Right ventricle myocardium superior (tissue), 1 donor: ENCODE measurements at regions not wholly inside any gene's neighbourhood (a gene's known extent, or its start where the extent isn't known, plus 50 kb on each side); places are given as distances from the start of the nearest gene placed in this dataset.

Source experiments
- ATAC-seq: fragments of 200-7000 bp; cut with Tn5 transposase; one replicate; pipeline ENCODE4 v1.9.1; 2020; ENCODE audit warnings: mild to moderate bottlenecking; ENCODE audit not compliant: poor library complexity
- DNase-seq: peaks from one replicate; pipeline ENCODE4 v3.0.0-alpha.2; 2020
- intact Hi-C: fragments of 100-400 bp; cut with DNase I; formaldehyde crosslinking; loops from one replicate; pipeline ENCODE4 v1.11.2; 2022
- donor health status: DM: no; HTN: yes; CAD: no; lungs with severe emphysema.

GRCh38 chr2:8022908-8023640 is 658.8 kb upstream of the ID2 start:
- intact Hi-C loops: no loop called here
- no peak for ATAC-seq
- DNase-seq: no peak

- intact Hi-C loops: no loop called here
- DNase-seq (no peak), ATAC-seq (no peak)
Observed at GRCh38 chr2:8024506-8024905, 657.4 kb upstream of the ID2 start.

- ATAC-seq (no peak), DNase-seq (no peak)
- intact Hi-C loops: no loop called here
Observed at GRCh38 chr2:8026381-8026780, 655.5 kb upstream of the ID2 start.

- ATAC-seq: no peak
- intact Hi-C loops: no loop called here
- DNase-seq: no peak
Observed at GRCh38 chr2:8027387-8027786, 654.5 kb upstream of the ID2 start.

GRCh38 chr2:8028036-8028435 is 653.8 kb upstream of the ID2 start:
- intact Hi-C loops: no loop called here
- no peak for DNase-seq
- ATAC-seq: no peak

GRCh38 chr2:8028436-8028835 is 653.4 kb upstream of the ID2 start:
- DNase-seq (no peak), ATAC-seq (no peak)
- intact Hi-C loops: no loop called here

GRCh38 chr2:8028981-8029380 is 652.9 kb upstream of the ID2 start:
- intact Hi-C loops: no loop called here
- ATAC-seq: no peak
- no peak for DNase-seq

- no peak for ATAC-seq
- no peak for DNase-seq
- intact Hi-C loops: no loop called here
Observed at GRCh38 chr2:8030573-8031303, 651.1 kb upstream of the ID2 start.

- intact Hi-C loops: no loop called here
- no peak for DNase-seq
- ATAC-seq: no peak
Observed at GRCh38 chr2:8031370-8031769, 650.5 kb upstream of the ID2 start.

GRCh38 chr2:8033546-8034096 is 648.2 kb upstream of the ID2 start:
- intact Hi-C loops: no loop called here
- ATAC-seq (no peak), DNase-seq (no peak)

- intact Hi-C loops: no loop called here
- DNase-seq (no peak), ATAC-seq (no peak)
Observed at GRCh38 chr2:8036366-8036765, 645.5 kb upstream of the ID2 start.

- no peak for DNase-seq
Observed at GRCh38 chr2:8039732-8040131, 642.1 kb upstream of the ID2 start.

GRCh38 chr2:8043295-8043694 is 638.6 kb upstream of the ID2 start:
- intact Hi-C loops: no loop called here
- DNase-seq (no peak), ATAC-seq (no peak)

More at GRCh38 chr2:8039732-8040131, 642.1 kb upstream of the ID2 start:
- intact Hi-C loops: no loop called here
- ATAC-seq: no peak

GRCh38 chr2:8044046-8044594 is 637.7 kb upstream of the ID2 start:
- ATAC-seq: no peak
- intact Hi-C loops: no loop called here
- DNase-seq: no peak

- intact Hi-C loops: no loop called here
Observed at GRCh38 chr2:8045081-8045614, 636.7 kb upstream of the ID2 start.

GRCh38 chr2:8046849-8047248 is 635.0 kb upstream of the ID2 start:
- ATAC-seq (no peak), DNase-seq (no peak)
- intact Hi-C loops: no loop called here

More at GRCh38 chr2:8045081-8045614, 636.7 kb upstream of the ID2 start:
- ATAC-seq (no peak), DNase-seq (no peak)

GRCh38 chr2:8049176-8049575 is 632.7 kb upstream of the ID2 start:
- intact Hi-C loops: no loop called here
- no peak for DNase-seq
- no peak for ATAC-seq

- DNase-seq: no peak
- intact Hi-C loops: no loop called here
- no peak for ATAC-seq
Observed at GRCh38 chr2:8049851-8050571, 631.8 kb upstream of the ID2 start.

- intact Hi-C loops: no loop called here
- DNase-seq (no peak), ATAC-seq (no peak)
Observed at GRCh38 chr2:8053216-8053615, 628.6 kb upstream of the ID2 start.
